ENCODE measurements at regions not wholly inside any gene's neighbourhood (a gene's known extent, or its start where the extent isn't known, plus 50 kb on each side); places are given as distances from the start of the nearest gene placed in this dataset.

DNA sequence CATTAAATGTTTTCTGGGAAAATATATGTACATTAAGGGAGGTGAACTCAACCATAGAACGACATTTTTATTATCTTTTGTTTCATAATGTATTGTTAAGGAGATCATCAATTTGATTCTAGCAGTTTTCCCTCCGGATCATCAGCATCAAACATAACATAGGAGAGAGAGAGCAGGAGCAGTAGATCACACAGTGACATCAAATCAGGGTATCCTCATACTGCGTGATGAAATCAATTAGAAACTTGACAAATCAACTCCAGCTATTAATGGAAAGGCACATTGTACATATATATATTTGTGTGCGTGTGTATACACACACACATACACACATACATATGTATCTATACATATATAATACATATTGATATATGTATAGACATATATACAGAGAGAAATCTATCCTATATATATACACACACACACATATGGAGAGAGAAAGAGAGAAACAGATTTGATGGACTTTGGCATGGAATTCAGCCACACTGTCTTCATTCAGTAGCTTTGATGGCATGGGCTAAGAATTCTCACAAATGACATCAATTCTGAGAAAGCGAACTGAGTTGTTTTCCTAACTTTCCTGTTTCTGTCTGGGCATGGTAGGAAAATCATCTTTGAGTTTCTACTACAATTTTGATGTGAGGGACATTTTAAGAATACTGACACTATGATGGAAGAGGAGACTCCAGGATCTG lies 1302.8 kb upstream of the SEL1L start:
- intact Hi-C loops (cut with DNase I), result no loop called here
- ATAC-seq, result no peak

DNA sequence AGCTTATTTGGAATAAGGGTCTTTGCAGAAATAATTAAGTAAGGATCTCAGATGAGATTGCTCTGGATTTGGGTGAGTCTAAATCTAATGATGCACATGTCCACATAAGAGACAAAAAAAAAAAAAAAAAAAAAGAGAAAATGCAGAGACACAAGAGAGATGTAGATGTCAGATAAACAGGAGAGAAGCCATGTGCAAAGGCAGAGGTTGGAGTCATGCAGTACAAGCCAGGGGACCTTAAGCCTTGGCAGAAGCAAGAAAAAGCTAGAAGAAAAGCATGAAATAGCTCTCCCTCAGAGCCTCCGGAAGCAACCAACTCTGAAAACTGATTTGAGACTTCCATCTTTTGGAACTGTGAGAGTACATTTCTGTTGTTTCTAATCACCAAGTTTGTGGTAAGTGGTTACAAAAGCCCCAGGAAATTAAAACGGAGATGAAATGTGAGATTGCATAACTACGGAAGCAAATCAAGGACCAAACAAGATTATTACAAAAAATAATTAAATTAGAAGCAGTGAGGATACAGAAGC lies 1304.0 kb upstream of the SEL1L start:
- Histone ChIP-seq H3K27ac (no peak overlapping the region), H3K4me1 (no peaks in the 10 kb centered on the region), H3K27me3 (ENCODE audit: low read depth) (no peaks in the 10 kb centered on the region), H3K4me3 (no peak overlapping the region), H3K9me3 (no peaks in the 10 kb centered on the region), H3K36me3 (no peaks in the 10 kb centered on the region)
- ATAC-seq (no peak), DNase-seq (no peak)
- intact Hi-C loops (cut with DNase I), result no loop called here
- TF ChIP-seq, protein P1, sequence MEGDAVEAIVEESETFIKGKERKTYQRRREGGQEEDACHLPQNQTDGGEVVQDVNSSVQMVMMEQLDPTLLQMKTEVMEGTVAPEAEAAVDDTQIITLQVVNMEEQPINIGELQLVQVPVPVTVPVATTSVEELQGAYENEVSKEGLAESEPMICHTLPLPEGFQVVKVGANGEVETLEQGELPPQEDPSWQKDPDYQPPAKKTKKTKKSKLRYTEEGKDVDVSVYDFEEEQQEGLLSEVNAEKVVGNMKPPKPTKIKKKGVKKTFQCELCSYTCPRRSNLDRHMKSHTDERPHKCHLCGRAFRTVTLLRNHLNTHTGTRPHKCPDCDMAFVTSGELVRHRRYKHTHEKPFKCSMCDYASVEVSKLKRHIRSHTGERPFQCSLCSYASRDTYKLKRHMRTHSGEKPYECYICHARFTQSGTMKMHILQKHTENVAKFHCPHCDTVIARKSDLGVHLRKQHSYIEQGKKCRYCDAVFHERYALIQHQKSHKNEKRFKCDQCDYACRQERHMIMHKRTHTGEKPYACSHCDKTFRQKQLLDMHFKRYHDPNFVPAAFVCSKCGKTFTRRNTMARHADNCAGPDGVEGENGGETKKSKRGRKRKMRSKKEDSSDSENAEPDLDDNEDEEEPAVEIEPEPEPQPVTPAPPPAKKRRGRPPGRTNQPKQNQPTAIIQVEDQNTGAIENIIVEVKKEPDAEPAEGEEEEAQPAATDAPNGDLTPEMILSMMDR (IDR thresholded peaks at IDR 0.05), result no peak

More for the DNA sequence above, 1302.8 kb upstream of the SEL1L start:
- TF ChIP-seq, protein P1 (IDR thresholded peaks at IDR 0.05), result no peak
- DNase-seq, result no peak
- no peaks in the 10 kb centered on the region for H3K27me3 ChIP-seq (ENCODE audit: low read depth)
- no peaks in the 10 kb centered on the region for H3K9me3 ChIP-seq
- no peak overlapping the region for H3K4me3 ChIP-seq
- no peaks in the 10 kb centered on the region for H3K4me1 ChIP-seq
- H3K36me3 ChIP-seq, result no peaks in the 10 kb centered on the region
- no peak overlapping the region for H3K27ac ChIP-seq

DNA sequence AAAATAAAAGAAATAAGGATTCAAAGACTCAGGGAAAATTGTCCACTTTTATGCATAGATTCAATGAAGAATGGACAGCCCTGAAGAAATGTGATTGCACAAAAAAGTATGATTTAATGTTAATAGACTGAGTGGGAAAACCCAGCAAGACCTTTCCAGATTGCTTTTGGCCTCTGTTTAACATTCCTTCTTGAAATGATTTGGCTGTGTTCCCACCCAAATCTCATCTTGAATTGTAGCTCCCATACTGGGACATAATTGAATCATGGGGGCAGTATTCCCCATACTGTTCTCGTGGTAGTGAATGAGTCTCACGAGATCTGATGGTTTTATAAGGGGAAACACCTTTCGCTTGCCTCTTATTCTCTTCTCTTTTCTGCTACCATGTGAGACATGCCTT lies 1316.9 kb upstream of the SEL1L start:
- H3K36me3 ChIP-seq, result no peaks in the 10 kb centered on the region
- TF ChIP-seq, protein P1 (IDR thresholded peaks at IDR 0.05), result no peak
- H3K9me3 ChIP-seq, result no peaks in the 10 kb centered on the region
- no peaks in the 10 kb centered on the region for H3K27me3 ChIP-seq (ENCODE audit: low read depth)
- H3K4me3 ChIP-seq, result no peak overlapping the region
- no peak for DNase-seq
- no peaks in the 10 kb centered on the region for H3K4me1 ChIP-seq
- no peak overlapping the region for H3K27ac ChIP-seq
- intact Hi-C loops (cut with DNase I), result no loop called here
- no peak for ATAC-seq

DNA sequence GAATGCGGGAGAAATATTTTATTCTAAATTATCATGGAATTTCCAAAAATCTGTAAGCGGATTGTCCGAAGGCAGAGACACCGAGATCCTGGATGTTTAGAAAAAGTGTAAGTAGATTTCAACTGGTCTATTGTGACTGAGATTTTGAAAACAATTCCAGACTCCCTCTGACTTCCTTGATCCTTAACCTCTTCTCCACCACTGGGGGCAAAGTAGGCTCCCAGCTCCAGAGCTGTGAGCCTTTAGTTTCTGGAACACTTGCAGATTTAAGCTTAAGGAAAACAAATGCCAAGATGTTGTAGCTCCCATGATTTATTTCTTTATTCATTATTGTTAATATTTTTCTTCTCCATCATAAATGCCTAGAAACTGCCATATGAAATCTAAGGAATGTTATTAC lies 1320.5 kb upstream of the SEL1L start:
- Histone ChIP-seq H3K36me3 (no peaks in the 10 kb centered on the region), H3K9me3 (no peaks in the 10 kb centered on the region), H3K27me3 (ENCODE audit: low read depth) (no peaks in the 10 kb centered on the region), H3K4me3 (no peak overlapping the region), H3K27ac (no peak overlapping the region), H3K4me1 (no peaks in the 10 kb centered on the region)
- TF ChIP-seq, protein P1 (IDR thresholded peaks at IDR 0.05), result no peak
- intact Hi-C loops (cut with DNase I), result no loop called here
- DNase-seq (no peak), ATAC-seq (no peak)

DNA sequence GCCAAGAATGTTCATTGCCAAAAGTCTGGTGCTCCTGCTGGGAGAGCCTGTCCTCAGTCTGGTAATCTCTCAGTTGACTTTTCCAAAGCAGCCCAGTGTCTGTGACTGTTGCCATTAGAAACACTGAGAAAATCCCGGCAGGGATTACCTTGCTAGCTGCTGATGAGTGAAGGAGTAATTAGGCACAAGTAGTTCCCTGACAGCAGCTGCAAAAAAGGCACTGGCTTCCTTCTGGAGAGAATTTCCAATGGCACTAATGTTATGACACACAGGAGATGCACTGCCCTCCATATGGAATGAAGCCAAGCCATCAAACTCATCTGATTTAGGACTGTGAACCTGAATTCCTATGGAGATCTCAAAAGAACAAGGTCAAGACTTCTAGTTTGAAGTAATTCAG lies 1321.2 kb upstream of the SEL1L start:
- intact Hi-C loops (cut with DNase I), result no loop called here
- no peak overlapping the region for H3K27ac ChIP-seq
- H3K9me3 ChIP-seq, result no peaks in the 10 kb centered on the region
- no peaks in the 10 kb centered on the region for H3K27me3 ChIP-seq (ENCODE audit: low read depth)
- no peak for DNase-seq
- no peak overlapping the region for H3K4me3 ChIP-seq
- no peaks in the 10 kb centered on the region for H3K36me3 ChIP-seq
- no peaks in the 10 kb centered on the region for H3K4me1 ChIP-seq
- TF ChIP-seq, protein P1 (IDR thresholded peaks at IDR 0.05), result no peak
- no peak for ATAC-seq
